Motor neuron (in vitro differentiated cells): ENCODE measurements at regions not wholly inside any gene's neighbourhood (a gene's known extent, or its start where the extent isn't known, plus 50 kb on each side); places are given as distances from the start of the nearest gene placed in this dataset.

Source experiments
- ATAC-seq, 8 experiments: fragments of 200-7000 bp; cut with Tn5 transposase; replicated peaks in 6 of 8; 2 replicates each; pipeline ENCODE4 v1.8.0; 2021; ENCODE audit warnings: mild to moderate bottlenecking in 8 of 8, moderate library complexity in 8 of 8
- H3K27ac ChIP-seq, 2 donors: fragments of 250-450 bp; sonication (Bioruptor Pico); 2 replicates each; pipeline ENCODE4 v1.9.0; 2021; ENCODE audit warnings: antibody characterized with exemption in 2 of 2, mild to moderate bottlenecking in 2 of 2, moderate library complexity in 1 of 2
- H3K4me1 ChIP-seq, 2 donors: fragments of 250-450 bp; sonication (Bioruptor Pico); replicated peaks in 1 of 2; 2 replicates each; pipeline ENCODE4 v1.6.1; 2021; ENCODE audit warnings: antibody characterized with exemption in 2 of 2, mild to moderate bottlenecking in 2 of 2, moderate library complexity in 1 of 2
- H3K4me3 ChIP-seq, 5 donors: fragments of 250-450 bp; sonication (Bioruptor Pico); 2 replicates each; pipeline ENCODE4 v1.9.0; 2021; ENCODE audit warnings: antibody characterized with exemption in 5 of 5, mild to moderate bottlenecking in 5 of 5, moderate library complexity in 4 of 5
- WGBS, 10 experiments: fragments of 450-650 bp; shearing (Covaris generic); methylation state at CpG; one replicate each; pipeline ENCODE4 v1.0.0; 2022; 5-methylcytosine and 5-hydroxymethylcytosine counted together
- in situ Hi-C, 9 experiments: fragments of 400-800 bp; cut with MboI; loops; one replicate each; pipeline ENCODE4 v1.15.0; 2021; ENCODE audit warnings: low sequenced_read_pairs in 9 of 9, low pct_unique_long_range_greater_than_20kb in 2 of 9; ENCODE audit not compliant: unreplicated experiment in 9 of 9

DNA sequence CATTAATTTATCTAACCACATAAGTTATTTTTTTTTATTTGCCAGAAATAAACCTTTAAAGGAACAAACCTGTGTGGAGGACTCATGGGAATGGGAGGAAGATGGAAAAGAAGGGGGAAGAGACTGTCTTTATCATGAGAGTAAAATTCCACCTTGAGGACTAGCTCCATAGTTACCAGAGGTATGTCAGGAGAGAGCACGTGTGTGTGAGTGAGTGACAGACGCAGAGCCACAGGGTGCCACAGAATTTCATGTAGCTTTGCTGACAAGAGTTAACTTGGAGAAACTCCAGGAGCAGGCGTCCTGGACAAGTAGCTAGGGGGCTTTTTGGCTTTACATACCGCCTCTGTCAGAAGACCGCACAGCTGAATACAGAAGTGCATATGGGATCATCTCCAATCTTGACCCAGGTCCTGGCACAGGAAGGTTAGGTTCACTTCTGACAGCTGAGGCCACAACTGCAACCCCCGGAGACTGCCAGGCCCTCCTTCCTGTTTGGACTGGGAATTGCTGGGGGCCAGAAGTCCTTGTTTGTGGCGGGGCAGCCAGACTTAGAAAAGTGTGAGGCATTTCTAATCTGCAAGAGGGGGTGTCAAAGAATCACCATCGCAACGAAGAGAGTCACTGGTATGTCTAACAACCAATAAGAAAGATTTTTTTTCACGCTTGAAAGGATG is 197.8 kb upstream of the TPM1 start:
- Histone ChIP-seq H3K4me3 (no peak overlapping the region), H3K4me1 (peaks cover 0 to 2% of the 10 kb centered on the region in 2 donors), H3K27ac (no peak overlapping the region)
- in situ Hi-C loops, result loop anchor here in 1 of 9 experiments (25.0 kb wide), 1 partner anchor 93 kb away; no protein-coding TSS in a partner anchor
- 58 to 100% (median 75%) methylated on average over 1 to 6 of the region's 10 CpGs for WGBS, 10 experiments
- ATAC-seq, result peak in 1 of 8 experiments; percentile 65

DNA sequence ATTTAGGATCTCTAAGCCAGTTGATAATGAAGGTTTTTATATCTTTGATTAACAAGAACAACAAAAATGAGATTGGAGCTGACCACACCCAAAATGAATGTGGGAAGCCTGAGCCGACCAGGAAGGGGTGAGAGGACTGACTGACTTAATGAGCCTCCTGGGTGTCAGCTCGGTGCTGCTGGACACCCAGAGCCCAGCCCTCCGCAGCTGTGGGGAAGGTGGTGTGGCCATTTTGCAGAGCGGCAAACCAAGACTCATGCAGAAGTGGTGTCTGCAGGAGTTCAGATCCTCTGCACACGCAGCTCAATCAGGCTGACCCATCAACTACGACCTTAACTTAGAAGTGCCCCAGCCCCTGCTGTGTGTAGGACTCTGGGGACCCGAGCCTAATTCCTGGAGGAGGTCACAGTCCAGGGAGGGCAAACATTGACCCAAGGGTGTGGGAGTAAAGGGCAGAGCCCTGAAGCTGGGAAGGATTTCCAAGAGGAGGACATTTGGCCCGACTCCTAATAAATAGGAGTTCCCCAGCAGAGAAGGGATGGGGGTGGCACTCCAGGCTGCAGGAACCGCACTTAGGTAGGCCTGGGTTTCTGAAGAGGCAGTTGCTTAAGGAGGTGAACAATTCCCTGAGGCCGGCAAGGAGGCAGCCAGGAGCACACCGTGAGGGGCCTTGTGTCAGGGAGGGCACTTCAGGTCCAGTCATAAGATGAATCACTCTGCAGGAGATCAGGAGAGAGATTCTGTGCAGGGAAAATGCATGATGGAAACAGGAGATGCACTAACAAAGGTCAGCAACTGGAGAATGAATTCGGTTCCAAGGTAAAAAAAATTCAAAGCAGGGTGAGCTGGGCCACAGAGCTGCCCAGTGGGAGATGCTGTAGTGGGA is 197.1 kb upstream of the TPM1 start:
- Histone ChIP-seq H3K27ac (no peak overlapping the region), H3K4me3 (no peak overlapping the region), H3K4me1 (peaks cover 0 to 2% of the 10 kb centered on the region in 2 donors)
- in situ Hi-C loops, result loop anchor here in 1 of 9 experiments (25.0 kb wide), 1 partner anchor 92 kb away; no protein-coding TSS in a partner anchor
- peak in 6 of 8 experiments; percentile 14 to 86 (median 48) for ATAC-seq
- WGBS, 10 experiments, result 7 to 92% (median 60%) methylated on average over 1 to 6 of the region's 12 CpGs; no CpG with 5 or more reads in 1 of the 10 experiments

DNA sequence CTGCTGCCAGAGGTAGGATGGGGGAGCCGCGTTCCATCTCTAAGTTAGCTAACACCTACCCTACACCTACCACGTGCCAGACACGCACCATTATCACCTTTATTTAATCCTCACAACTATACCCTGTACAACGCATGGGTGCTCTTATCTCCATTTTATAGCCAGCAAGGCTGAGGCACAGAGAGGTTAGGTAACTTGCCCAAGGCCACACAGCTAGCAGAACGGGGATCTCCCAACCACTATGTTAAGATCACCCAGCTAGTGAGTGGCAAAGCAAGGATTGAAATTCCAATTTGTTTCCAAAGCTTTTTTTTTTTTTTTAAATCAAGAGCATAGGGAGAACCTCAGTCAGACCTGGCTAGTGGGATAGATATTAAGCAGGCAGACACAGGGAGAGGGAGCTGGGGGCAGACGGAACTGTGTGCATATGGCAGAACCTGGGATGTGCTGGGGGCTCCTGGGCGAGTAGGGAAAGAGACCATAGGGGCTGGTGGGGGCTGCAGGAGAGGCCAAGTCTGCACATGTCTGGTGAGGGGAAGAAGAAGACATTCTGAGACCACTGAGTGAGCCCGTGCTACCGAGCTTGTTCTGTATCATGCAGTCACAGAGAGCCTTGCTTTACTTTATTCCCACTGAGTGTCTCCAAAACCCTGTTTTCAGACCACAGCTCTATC is 196.3 kb upstream of the TPM1 start:
- no peak for ATAC-seq
- WGBS, 10 experiments, result 80 to 100% (median 97%) methylated on average over 1 to 6 of the region's 10 CpGs

DNA sequence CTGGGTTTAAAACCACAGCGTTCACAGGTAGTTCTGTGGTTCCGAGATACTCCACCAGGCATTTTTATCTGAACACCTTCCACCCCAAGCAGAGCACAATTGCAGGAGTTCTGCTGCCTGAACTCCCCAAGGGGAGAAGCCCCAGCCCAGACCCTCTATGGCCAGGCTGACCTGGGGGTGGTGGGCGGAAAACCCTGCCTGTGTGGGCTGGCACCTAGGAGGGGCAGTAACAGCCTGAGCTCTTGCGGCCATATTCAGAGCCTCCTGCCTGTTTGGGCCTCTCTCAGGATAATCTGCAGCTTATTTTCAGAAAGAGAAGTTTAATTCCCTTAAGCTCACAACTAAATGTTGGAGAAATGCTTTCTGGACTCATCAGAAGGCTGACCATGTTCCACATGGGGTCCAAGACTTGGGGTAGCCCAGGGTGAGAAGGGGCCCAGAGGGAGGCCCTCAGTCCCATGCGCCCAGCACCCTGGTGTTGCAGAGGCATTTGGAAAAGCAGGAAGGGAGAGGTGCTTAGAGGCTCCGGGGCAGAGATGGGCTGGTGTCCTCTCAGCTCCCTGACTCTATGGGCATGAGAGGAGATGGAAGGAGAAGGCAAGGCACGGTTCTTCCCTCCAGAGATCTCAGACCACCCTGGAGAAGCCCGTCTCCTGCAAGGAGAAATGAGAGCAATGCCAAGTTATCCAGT is 195.6 kb upstream of the TPM1 start:
- Histone ChIP-seq H3K4me1 (peaks cover 0 to 2% of the 10 kb centered on the region in 2 donors), H3K27ac (no peak overlapping the region), H3K4me3 (no peak overlapping the region)
- WGBS, 10 experiments, result 0 to 100% (median 92%) methylated on average over 1 to 3 of the region's 8 CpGs; no CpG with 5 or more reads in 4 of the 10 experiments
- in situ Hi-C loops, result loop anchor here in 1 of 9 experiments (25.0 kb wide), 1 partner anchor 90 kb away; no protein-coding TSS in a partner anchor
- ATAC-seq, result no peak

More for the DNA sequence above, 196.3 kb upstream of the TPM1 start:
- Histone ChIP-seq H3K4me3 (no peak overlapping the region), H3K27ac (no peak overlapping the region), H3K4me1 (peaks cover 0 to 2% of the 10 kb centered on the region in 2 donors)
- in situ Hi-C loops, result loop anchor here in 1 of 9 experiments (25.0 kb wide), 1 partner anchor 91 kb away; no protein-coding TSS in a partner anchor

DNA sequence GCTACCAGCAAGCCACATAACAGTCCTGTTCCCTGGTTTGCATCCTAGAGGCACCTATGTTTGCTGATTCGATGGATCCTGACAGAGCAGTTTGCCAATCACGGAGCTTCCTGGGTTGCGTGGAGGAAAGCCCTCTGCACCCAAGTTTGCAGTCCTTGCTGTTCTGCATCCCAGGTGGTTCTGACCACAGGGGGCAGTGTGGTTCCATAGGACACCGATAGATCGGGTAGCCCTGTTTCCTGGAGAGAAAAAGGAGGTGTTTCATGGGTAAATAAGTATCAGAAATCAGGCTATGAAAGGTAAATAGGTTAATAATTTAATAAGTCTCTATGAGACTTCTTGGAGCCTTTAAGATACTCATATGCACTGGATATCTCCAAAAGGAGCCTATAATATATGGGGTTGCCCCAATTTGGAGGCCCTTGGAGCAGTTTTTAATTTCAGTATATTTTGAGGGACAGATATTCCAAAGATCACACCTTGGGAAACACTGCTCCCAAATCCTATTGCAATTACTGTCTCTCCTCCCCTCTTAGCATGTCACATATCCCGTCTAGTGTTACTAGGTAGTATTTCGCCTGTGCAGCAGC is 194.6 kb upstream of the TPM1 start:
- Histone ChIP-seq H3K27ac (no peak overlapping the region), H3K4me1 (peaks cover 0 to 2% of the 10 kb centered on the region in 2 donors), H3K4me3 (no peak overlapping the region)
- WGBS, 10 experiments, result 57 to 100% (median 76%) methylated on average over 1 to 7 of the region's 7 CpGs; no CpG with 5 or more reads in 2 of the 10 experiments
- peak in 7 of 8 experiments; percentile 20 to 77 (median 51) for ATAC-seq
- in situ Hi-C loops, result loop anchor here in 1 of 9 experiments (25.0 kb wide), 1 partner anchor 89 kb away; no protein-coding TSS in a partner anchor

DNA sequence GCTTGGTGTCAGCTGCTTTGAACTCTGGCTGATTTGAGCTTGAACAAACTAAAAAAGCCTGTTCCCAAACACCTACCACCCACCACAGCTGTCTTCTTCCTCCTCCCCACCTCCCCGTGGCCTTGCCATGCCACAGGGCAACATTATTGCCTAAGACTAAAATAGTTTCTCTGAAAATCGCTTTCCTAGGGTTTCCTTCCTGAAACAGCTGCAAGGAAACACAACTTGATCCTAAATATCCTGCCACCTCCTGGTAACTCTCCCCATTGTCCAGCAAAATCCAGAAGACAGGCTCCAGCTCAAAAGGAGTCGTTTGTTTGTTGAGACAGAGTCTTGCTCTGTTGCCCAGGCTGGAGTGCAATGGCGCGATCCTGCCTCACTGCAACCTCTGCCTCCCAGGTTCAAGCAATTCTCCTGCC is 193.9 kb upstream of the TPM1 start:
- Histone ChIP-seq H3K4me1 (peaks cover 0 to 2% of the 10 kb centered on the region in 2 donors), H3K27ac (no peak overlapping the region), H3K4me3 (no peak overlapping the region)
- no peak for ATAC-seq
- in situ Hi-C loops, result loop anchor here in 1 of 9 experiments (25.0 kb wide), 1 partner anchor 89 kb away; no protein-coding TSS in a partner anchor
- WGBS, 10 experiments, result 40 to 100% (median 74%) methylated on average over 1 to 5 of the region's 5 CpGs; no CpG with 5 or more reads in 4 of the 10 experiments

DNA sequence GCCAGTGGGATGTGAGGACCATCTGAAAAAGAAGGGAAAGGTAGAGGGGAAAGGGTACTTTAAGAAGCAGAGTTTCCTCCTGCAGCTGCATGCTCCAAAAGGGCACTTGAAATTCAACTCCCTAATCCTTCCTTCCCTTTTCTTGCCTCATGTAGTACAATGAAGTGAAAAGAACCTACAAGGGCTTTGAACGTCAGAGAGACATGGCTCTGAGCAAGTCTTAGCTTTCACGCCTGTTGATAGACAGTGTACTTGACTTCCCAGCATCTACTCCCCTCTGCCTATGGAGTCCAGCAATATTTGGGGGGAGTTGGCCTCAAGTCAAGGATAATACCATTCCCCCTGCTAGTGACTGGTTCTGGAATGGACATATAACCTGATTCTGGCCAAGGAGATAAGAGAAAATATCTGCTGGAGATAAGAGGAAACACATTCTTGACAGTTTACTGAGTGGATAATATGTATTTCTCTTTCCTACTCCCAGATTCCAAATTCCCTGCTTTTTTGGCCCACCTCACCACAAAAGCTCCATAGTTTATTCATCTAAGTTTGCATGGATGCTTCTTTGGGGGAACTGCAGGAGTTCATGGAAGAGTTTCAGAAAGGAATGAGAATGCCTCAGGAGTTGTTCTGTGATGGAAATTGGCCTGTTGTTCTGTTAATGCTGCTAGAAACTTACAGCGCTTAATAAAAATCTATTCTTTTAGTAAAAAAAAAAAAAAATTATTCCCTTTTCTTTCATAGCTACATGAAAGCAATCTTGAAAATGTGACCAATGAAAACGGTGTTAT is 193.0 kb upstream of the TPM1 start:
- WGBS, 10 experiments, result 17 to 97% (median 68%) methylated on average over 1 to 4 of the region's 4 CpGs; no CpG with 5 or more reads in 2 of the 10 experiments
- Histone ChIP-seq H3K27ac (no peak overlapping the region), H3K4me1 (peaks cover 3 to 4% of the 10 kb centered on the region in 2 donors), H3K4me3 (no peak overlapping the region)
- in situ Hi-C loops, result loop anchor here in 1 of 9 experiments (25.0 kb wide), 1 partner anchor 88 kb away; no protein-coding TSS in a partner anchor
- no peak for ATAC-seq

DNA sequence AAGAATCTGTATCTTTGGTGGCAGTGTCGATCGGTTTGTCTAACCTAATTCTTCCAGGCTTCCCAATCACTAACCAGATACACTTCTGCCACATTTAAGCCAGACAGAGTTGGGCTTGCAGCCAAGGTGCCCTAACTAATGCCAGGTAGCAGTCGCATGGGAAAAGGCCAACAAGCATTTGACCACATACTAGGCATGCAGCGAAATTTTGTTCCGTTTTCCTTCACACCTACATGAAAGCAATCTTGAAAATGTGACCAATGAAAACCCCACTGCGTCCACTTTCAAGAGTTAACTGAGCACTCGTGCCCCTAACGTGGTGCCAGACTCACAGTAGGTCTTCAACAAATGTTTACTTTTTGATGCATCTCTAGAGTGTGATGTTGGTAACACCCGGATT is 192.2 kb upstream of the TPM1 start:
- in situ Hi-C loops, result no loop called here
- no peak overlapping the region for H3K27ac ChIP-seq
- 80 to 100% (median 94%) methylated on average over 1 to 6 of the region's 9 CpGs; no CpG with 5 or more reads in 2 of the 10 experiments for WGBS, 10 experiments
- no peak for ATAC-seq
- H3K4me3 ChIP-seq, result no peak overlapping the region
- peaks cover 5 to 7% of the 10 kb centered on the region in 2 donors for H3K4me1 ChIP-seq

DNA sequence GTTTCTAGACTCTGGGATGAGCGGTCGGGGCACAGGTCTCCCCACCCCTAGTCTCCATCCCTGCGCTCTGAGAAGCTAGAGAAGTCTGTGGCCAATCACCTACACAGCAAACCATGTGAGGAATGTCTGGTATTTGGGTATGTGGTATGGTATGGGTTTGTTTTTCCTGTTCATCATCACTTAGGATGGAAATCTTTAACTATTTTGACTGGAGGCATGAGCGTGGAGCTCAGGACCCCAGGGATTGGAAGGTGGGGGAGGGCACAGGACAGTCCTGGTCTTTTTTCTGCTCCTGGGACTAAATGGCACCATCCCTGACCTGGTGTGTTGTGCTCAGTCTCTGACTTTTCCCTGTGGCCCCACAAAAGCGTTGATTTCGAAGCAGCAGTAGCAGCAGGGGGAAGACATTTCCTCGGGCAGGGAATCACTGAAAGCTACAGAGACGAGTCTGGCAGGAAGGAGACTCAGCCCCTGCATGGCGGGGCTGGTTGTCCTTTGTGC is 191.7 kb upstream of the TPM1 start:
- 60 to 100% (median 84%) methylated on average over 1 to 9 of the region's 9 CpGs; no CpG with 5 or more reads in 4 of the 10 experiments for WGBS, 10 experiments
- Histone ChIP-seq H3K4me1 (peaks cover 5 to 7% of the 10 kb centered on the region in 2 donors), H3K4me3 (no peak overlapping the region), H3K27ac (no peak overlapping the region)
- ATAC-seq, result no peak
- in situ Hi-C loops, result no loop called here

DNA sequence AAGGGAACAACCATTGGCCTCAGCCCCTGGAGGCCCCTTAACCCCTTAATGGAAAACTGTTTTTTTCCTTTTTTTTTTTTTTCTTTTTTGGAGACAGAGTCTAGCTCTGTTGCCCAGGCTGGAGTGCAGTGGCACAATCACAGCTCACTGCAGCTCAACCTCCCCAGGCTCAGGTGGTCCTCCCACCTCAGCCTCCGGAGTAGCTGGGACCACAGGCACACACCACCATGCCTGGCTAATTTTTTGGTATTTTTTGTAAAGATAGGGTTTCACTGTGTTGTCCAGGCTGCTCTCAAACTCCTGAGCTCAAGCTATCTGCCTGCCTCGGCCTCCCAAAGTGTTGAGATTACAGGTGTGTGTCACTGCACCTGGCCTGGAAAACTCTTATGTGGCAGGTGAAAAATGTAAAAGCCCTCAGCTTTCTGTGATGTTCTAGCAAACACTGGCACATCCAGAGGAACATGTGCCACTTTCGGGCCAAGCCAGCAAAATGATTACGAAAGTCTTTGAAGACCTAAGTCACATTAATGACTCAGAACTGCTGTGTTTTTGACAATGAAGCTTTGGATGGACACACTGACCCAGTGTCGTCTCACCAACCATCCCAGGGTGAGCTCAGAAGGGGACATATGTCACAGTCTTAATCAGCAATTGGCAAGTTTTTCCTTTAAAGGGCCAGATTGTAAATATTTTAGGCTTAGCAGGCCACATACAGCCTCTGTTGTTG is 189.3 kb upstream of the TPM1 start:
- no peak overlapping the region for H3K4me3 ChIP-seq
- H3K27ac ChIP-seq, result no peak overlapping the region
- WGBS, 10 experiments, result 31 to 100% (median 61%) methylated on average over 1 to 5 of the region's 5 CpGs; no CpG with 5 or more reads in 2 of the 10 experiments
- ATAC-seq, result no peak
- in situ Hi-C loops, result no loop called here
- peaks cover 3 to 7% of the 10 kb centered on the region in 2 donors for H3K4me1 ChIP-seq
